ENCODE measurements at regions not wholly inside any gene's neighbourhood (a gene's known extent, or its start where the extent isn't known, plus 50 kb on each side); places are given as distances from the start of the nearest gene placed in this dataset.

GRCh38 chr2:120807751-120808150, 72.1 kb downstream of the GLI2 start:
- DNase-seq, result no peak

GRCh38 chr2:120809151-120809550, 73.5 kb downstream of the GLI2 start:
- no peak for DNase-seq

- DNase-seq, result no peak
These were observed 74.2 kb downstream of the GLI2 start for GRCh38 chr2:120809609-120810440.

GRCh38 chr2:120810639-120811038, 75.0 kb downstream of the GLI2 start:
- no peak for DNase-seq

GRCh38 chr2:120812866-120813265, 77.2 kb downstream of the GLI2 start:
- DNase-seq, result no peak

- no peak for DNase-seq
These were observed 78.7 kb downstream of the GLI2 start for GRCh38 chr2:120814352-120814751.

GRCh38 chr2:120815292-120815691, 79.6 kb downstream of the GLI2 start:
- no peak for DNase-seq

GRCh38 chr2:120817136-120817955, 81.7 kb downstream of the GLI2 start:
- DNase-seq, result no peak

- no peak for DNase-seq
These were observed 82.3 kb downstream of the GLI2 start for GRCh38 chr2:120817956-120818325.

GRCh38 chr2:120818441-120818920, 82.8 kb downstream of the GLI2 start:
- DNase-seq, result peak in 10 of 56 donors; percentile 15 to 62 (median 34)

GRCh38 chr2:120819720-120820210, 84.1 kb downstream of the GLI2 start:
- DNase-seq, result no peak

- peak in 4 of 56 donors; percentile 14 to 40 (median 26) for DNase-seq
These were observed 84.7 kb downstream of the GLI2 start for GRCh38 chr2:120820263-120820952.

GRCh38 chr2:120820953-120821279, 85.2 kb downstream of the GLI2 start:
- DNase-seq, result peak in 1 of 56 donors; percentile 27

GRCh38 chr2:120821446-120822160, 85.9 kb downstream of the GLI2 start:
- no peak for DNase-seq

GRCh38 chr2:120822933-120823332, 87.3 kb downstream of the GLI2 start:
- no peak for DNase-seq

GRCh38 chr2:120823551-120823950, 87.9 kb downstream of the GLI2 start:
- no peak for DNase-seq

- no peak for DNase-seq
These were observed 88.6 kb downstream of the GLI2 start for GRCh38 chr2:120824246-120824645.

- peak in 53 of 56 donors; percentile 14 to 92 (median 75) for DNase-seq
These were observed 89.9 kb downstream of the GLI2 start for GRCh38 chr2:120825370-120826259.

- DNase-seq, result no peak
These were observed 90.6 kb downstream of the GLI2 start for GRCh38 chr2:120826260-120826648.
